HepG2 (cell line): ENCODE measurements at regions not wholly inside any gene's neighbourhood (a gene's known extent, or its start where the extent isn't known, plus 50 kb on each side); places are given as distances from the start of the nearest gene placed in this dataset.

Source experiments
- ATAC-seq: fragments of 200-7000 bp; cut with Tn5 transposase; 3 replicates; pipeline ENCODE4 v1.9.1; 2020; ENCODE audit warnings: mild to moderate bottlenecking, moderate library complexity
- BruUV-seq: library from RNA; stranded (reverse); fragments of 400-500 nt; replicated peaks from 2 replicates; lab custom pipeline; 2021; lab: Mats Ljungman, UMichigan
- CTCF ChIA-PET: fragments of 300-600 bp; formaldehyde crosslinking; extraction: SDS; loops from one replicate; lab custom pipeline; 2021; ENCODE audit warnings: low total read pairs, inconsistent platforms, low intra/inter-chr PET ratio; lab: Yijun Ruan, JAX
- POLR2A ChIA-PET: fragments of 350-600 bp; sonication (Branson Sonifier 250); formaldehyde crosslinking; loops from one replicate; lab custom pipeline; 2020; ENCODE audit warnings: antibody characterized with exemption, inconsistent platforms; lab: Yijun Ruan, JAX
- DNase-seq: peaks from one replicate; pipeline ENCODE4 v3.0.0-alpha.2; 2015; ENCODE audit warnings: low spot score
- FAIRE-seq: peaks from 3 replicates; lab custom pipeline; 2011; peaks lifted over from hg19 to GRCh38; lab: Jason Lieb, UNC
- H2AFZ ChIP-seq: one replicate; pipeline ENCODE4 v1.6.1; 2011; ENCODE audit warnings: low read length, inconsistent platforms
- H3K27ac ChIP-seq: fragments of 300-600 bp; 3 replicates; pipeline ENCODE4 v1.8.0; 2011; ENCODE audit warnings: mixed run types, mild to moderate bottlenecking, mixed read lengths, low read length, inconsistent platforms; ENCODE audit not compliant: insufficient read depth; ENCODE audit errors: extremely low read length
- H3K27me3 ChIP-seq, 2 experiments: fragments of 200-600 bp in 1 of 2; 2 replicates in 1 of 2; 3 replicates in 1 of 2; pipeline versions ENCODE4 v1.6.0 to v1.8.0; 2011; ENCODE audit warnings: low read length in 2 of 2, mild to moderate bottlenecking in 2 of 2, moderate library complexity in 2 of 2, inconsistent platforms in 1 of 2; ENCODE audit not compliant: insufficient read depth in 2 of 2, control insufficient read depth in 1 of 2
- H3K36me3 ChIP-seq, 2 experiments: fragments of 200-600 bp in 1 of 2; replicated peaks in 1 of 2; 2 replicates in 1 of 2; 3 replicates in 1 of 2; pipeline versions ENCODE4 v1.5.1 to v1.8.0; 2011; ENCODE audit warnings: low read length in 2 of 2, inconsistent platforms in 1 of 2; ENCODE audit not compliant: insufficient read depth in 2 of 2, control insufficient read depth in 1 of 2
- H3K4me1 ChIP-seq: 2 replicates; pipeline ENCODE4 v1.5.1; 2012; ENCODE audit warnings: low read length, inconsistent platforms; ENCODE audit not compliant: insufficient read depth
- H3K4me2 ChIP-seq: 2 replicates; pipeline ENCODE4 v1.6.0; 2011; ENCODE audit warnings: low read depth, low read length, inconsistent platforms
- H3K4me3 ChIP-seq, 3 experiments: fragments of 200-600 bp in 1 of 3; sonication (generic), shearing (Covaris generic) in 1 of 3; replicated peaks in 1 of 3; 2 replicates each; pipeline ENCODE4 v1.5.1; 2011 to 2016; ENCODE audit warnings: low read length in 3 of 3, inconsistent platforms in 2 of 3, low read depth in 2 of 3, mild to moderate bottlenecking in 2 of 3, control low read depth in 1 of 3, mixed read lengths in 1 of 3; ENCODE audit not compliant: insufficient read depth in 1 of 3
- H3K79me2 ChIP-seq: one replicate; pipeline ENCODE4 v1.6.1; 2011; ENCODE audit warnings: low read length, inconsistent platforms; ENCODE audit not compliant: insufficient read depth
- H3K9ac ChIP-seq: 2 replicates; pipeline ENCODE4 v1.6.0; 2011; ENCODE audit warnings: mild to moderate bottlenecking, low read depth, low read length, inconsistent platforms; ENCODE audit not compliant: insufficient read depth
- H3K9me3 ChIP-seq: 2 replicates; pipeline ENCODE4 v1.5.1; 2012; ENCODE audit warnings: mild to moderate bottlenecking, low read length
- H4K20me1 ChIP-seq: 2 replicates; pipeline ENCODE4 v1.6.0; 2011; ENCODE audit warnings: inconsistent platforms, mild to moderate bottlenecking, low read length, moderate library complexity; ENCODE audit not compliant: insufficient read depth
- CBX2 ChIP-seq, 2 experiments: fragments of 200-600 bp in 1 of 2; sonication (generic); formaldehyde crosslinking in 1 of 2; IDR thresholded peaks; 2 replicates each; pipeline versions ENCODE4 v1.7.0 to v1.8.1; 2018 to 2022; ENCODE audit warnings: low read depth in 2 of 2, low read length in 1 of 2, mild to moderate bottlenecking in 1 of 2, missing genetic modification reagents in 1 of 2
- E2F1 ChIP-seq: sonication (generic); formaldehyde crosslinking; IDR thresholded peaks from 2 replicates; pipeline ENCODE4 v1.5.0; 2020; ENCODE audit warnings: missing genetic modification reagents
- MNT ChIP-seq: fragments of 450-650 bp; IDR thresholded peaks from 2 replicates; pipeline ENCODE4 v1.6.1; 2016
- MTA1 ChIP-seq: sonication (generic); formaldehyde crosslinking; IDR thresholded peaks from 2 replicates; pipeline ENCODE4 v1.4.0; 2020; ENCODE audit warnings: missing genetic modification reagents, mild to moderate bottlenecking, borderline replicate concordance
- NFIB ChIP-seq: sonication (generic); formaldehyde crosslinking; IDR thresholded peaks from 2 replicates; pipeline ENCODE4 v1.9.0; 2021; ENCODE audit warnings: missing genetic modification reagents, mild to moderate bottlenecking, borderline replicate concordance
- PATZ1 ChIP-seq: sonication (generic); formaldehyde crosslinking; IDR thresholded peaks from 2 replicates; pipeline ENCODE4 v1.4.0; 2020; ENCODE audit warnings: missing genetic modification reagents
- PCBP1 ChIP-seq: fragments of 200-400 bp; formaldehyde crosslinking; IDR thresholded peaks from 2 replicates; pipeline ENCODE4 v1.6.1; 2017; ENCODE audit warnings: mild to moderate bottlenecking, low read depth, low read length, borderline replicate concordance
- TCF7 ChIP-seq: sonication (generic); IDR thresholded peaks from 2 replicates; pipeline ENCODE4 v1.6.1; 2016; ENCODE audit warnings: antibody characterized with exemption, low read depth
- YEATS4 ChIP-seq: sonication (generic); formaldehyde crosslinking; IDR thresholded peaks from 2 replicates; pipeline ENCODE4 v1.4.0; 2020; ENCODE audit warnings: missing genetic modification reagents, borderline replicate concordance
- ZBTB21 ChIP-seq: sonication (generic); formaldehyde crosslinking; IDR thresholded peaks from 2 replicates; pipeline ENCODE4 v1.4.0; 2020; ENCODE audit warnings: missing genetic modification reagents
- ZBTB8A ChIP-seq: sonication (generic); formaldehyde crosslinking; IDR thresholded peaks from 2 replicates; pipeline ENCODE4 v1.4.0; 2020; ENCODE audit warnings: mild to moderate bottlenecking, low read depth, missing genetic modification reagents, borderline replicate concordance
- ZKSCAN5 ChIP-seq: sonication (generic); formaldehyde crosslinking; IDR thresholded peaks from 2 replicates; pipeline ENCODE4 v1.5.1; 2020; ENCODE audit warnings: mild to moderate bottlenecking, missing genetic modification reagents
- ZNF263 ChIP-seq: sonication (generic); formaldehyde crosslinking; IDR thresholded peaks from 2 replicates; pipeline ENCODE4 v1.4.0; 2020; ENCODE audit warnings: missing genetic modification reagents
- ZNF547 ChIP-seq: sonication (generic); formaldehyde crosslinking; IDR thresholded peaks from 2 replicates; pipeline ENCODE4 v1.5.1; 2020; ENCODE audit warnings: mild to moderate bottlenecking, missing genetic modification reagents
- WGBS: methylation state at CpG from one replicate; pipeline ENCODE4 v1.1.6; 2017; ENCODE audit warnings: low lambda C conversion rate; 5-methylcytosine and 5-hydroxymethylcytosine counted together
- in situ Hi-C: cut with HindIII; loops from 2 replicates; pipeline ENCODE4 v1.10.0; 2017; ENCODE audit warnings: low pct_unique_long_range_greater_than_20kb; ENCODE audit not compliant: extremely low pct_ligation_motif_present
- intact Hi-C: fragments of 100-400 bp; cut with micrococcal nuclease; formaldehyde crosslinking; loops from one replicate; pipeline ENCODE4 v1.10.0; 2022; ENCODE audit not compliant: unreplicated experiment

DNA sequence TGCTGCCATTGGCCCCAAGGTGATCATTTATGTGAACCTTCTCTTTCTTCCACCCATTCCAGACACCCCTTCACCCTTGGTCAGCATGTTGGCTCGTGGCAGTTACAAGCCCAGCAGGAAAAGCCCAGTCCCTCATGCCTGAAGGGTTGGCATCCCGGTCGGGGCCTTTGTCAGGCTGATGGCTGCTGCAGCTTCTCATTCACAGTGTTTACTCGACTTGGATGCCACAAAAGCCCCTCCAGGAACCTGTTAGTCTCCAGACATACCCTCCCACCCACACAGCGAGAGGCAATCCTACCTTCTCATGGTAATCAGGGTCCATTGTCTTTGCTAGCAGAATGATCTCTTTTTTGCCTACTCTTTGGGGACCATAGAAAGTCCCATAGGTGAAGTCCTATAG lies 200.8 kb upstream of the PFKP start:
- H3K27ac ChIP-seq, result no peak overlapping the region
- H3K4me2 ChIP-seq, result no peak overlapping the region
- DNase-seq, result no peak
- no peak overlapping the region for H3K4me3 ChIP-seq
- no peaks in the 10 kb centered on the region for H3K9me3 ChIP-seq
- no peaks in the 10 kb centered on the region for H3K36me3 ChIP-seq
- POLR2A ChIA-PET, result no interaction called here
- no peak overlapping the region for H2AFZ ChIP-seq
- no peaks in the 10 kb centered on the region for H3K4me1 ChIP-seq
- intact Hi-C loops, result no loop called here
- H3K79me2 ChIP-seq, result no peaks in the 10 kb centered on the region
- H3K9ac ChIP-seq, result no peak overlapping the region
- H3K27me3 ChIP-seq, result peaks cover 1 to 15% of the 10 kb centered on the region in 2 experiments; a peak in 2 of 5 replicates
- no peaks in the 10 kb centered on the region for H4K20me1 ChIP-seq
- in situ Hi-C loops, result no loop called here
- no peak for FAIRE-seq
- no TSS peak for BruUV-seq
- ATAC-seq, result no peak
- CTCF ChIA-PET, result no interaction called here
- no peak for TF ChIP-seq ZBTB8A (CRISPR knock-in tag)
- no peak for TF ChIP-seq ZBTB21 (CRISPR knock-in tag)
- no peak for TF ChIP-seq NFIB
- TF ChIP-seq PATZ1 (CRISPR knock-in tag), result no peak
- TF ChIP-seq PCBP1, result no peak
- TF ChIP-seq MTA1, result no peak
- no peak for TF ChIP-seq YEATS4 (CRISPR knock-in tag)
- no peak for TF ChIP-seq TCF7
- no peak for TF ChIP-seq ZNF263 (CRISPR knock-in tag)
- TF ChIP-seq MNT, result no peak
- no peak for TF ChIP-seq E2F1
- TF ChIP-seq ZNF547 (CRISPR knock-in tag), result no peak
- no peak for TF ChIP-seq ZKSCAN5 (CRISPR knock-in tag)
- TF ChIP-seq CBX2 (IDR thresholded peaks at IDR 0.05; ENCODE audit: low read depth, low read length), result no peak
- TF ChIP-seq CBX2 (CRISPR knock-in tag; IDR thresholded peaks at IDR 0.05; ENCODE audit: low read depth), result no peak
- TF ChIP-seq, all 625 proteins: peak for 0
- 5% methylated on average over 5 of the region's 5 CpGs for WGBS
